ENCODE measurements at regions not wholly inside any gene's neighbourhood (a gene's known extent, or its start where the extent isn't known, plus 50 kb on each side); places are given as distances from the start of the nearest gene placed in this dataset.
"Not testable (repeated sequence)": the region's sequence is repeated elsewhere in the genome, so short reads cannot be mapped to it uniquely, and the experiment has no call there.

- H3K27me3 ChIP-seq (ENCODE audit: control insufficient read depth, insufficient read depth), result no peaks in the 10 kb centered on the region
- intact Hi-C loops (cut with DNase I), result no loop called here
- no peak for ATAC-seq
- DNase-seq, result no peak
- H3K4me1 ChIP-seq (ENCODE audit: control insufficient read depth, insufficient read depth, low read length), result no peaks in the 10 kb centered on the region
- no peaks in the 10 kb centered on the region for H3K9me3 ChIP-seq (ENCODE audit: control insufficient read depth, low read length)
- WGBS, result 95% methylated on average over 1 of the region's 1 CpG
- no peak overlapping the region for H3K27ac ChIP-seq (ENCODE audit: low read length)
- no peak overlapping the region for H3K4me3 ChIP-seq (ENCODE audit: low read length)
Measured at GRCh38 chr2:187783446-187783845, 229.2 kb upstream of the TFPI start.

GRCh38 chr2:187784138-187784537 is 229.9 kb upstream of the TFPI start:
- H3K9me3 ChIP-seq (ENCODE audit: control insufficient read depth, low read length); H3K4me3 ChIP-seq (ENCODE audit: low read length); ATAC-seq; H3K27me3 ChIP-seq (ENCODE audit: control insufficient read depth, insufficient read depth); intact Hi-C loops (cut with DNase I); DNase-seq; H3K4me1 ChIP-seq (ENCODE audit: control insufficient read depth, insufficient read depth, low read length); H3K27ac ChIP-seq (ENCODE audit: low read length): not testable (repeated sequence)
- WGBS, result 61% methylated on average over 3 of the region's 3 CpGs

- Histone ChIP-seq H3K27ac (ENCODE audit: low read length) (no peak overlapping the region), H3K27me3 (ENCODE audit: control insufficient read depth, insufficient read depth) (no peaks in the 10 kb centered on the region), H3K4me1 (ENCODE audit: control insufficient read depth, insufficient read depth, low read length) (no peaks in the 10 kb centered on the region), H3K9me3 (ENCODE audit: control insufficient read depth, low read length) (no peaks in the 10 kb centered on the region), H3K4me3 (ENCODE audit: low read length) (no peak overlapping the region)
- 80% methylated on average over 5 of the region's 5 CpGs for WGBS
- ATAC-seq, result no peak
- intact Hi-C loops (cut with DNase I), result no loop called here
- no peak for DNase-seq
Measured at GRCh38 chr2:187799601-187800000, 245.4 kb upstream of the TFPI start.

GRCh38 chr2:187803816-187804215 is 249.6 kb upstream of the TFPI start:
- WGBS, result 66% methylated on average over 4 of the region's 4 CpGs
- no peaks in the 10 kb centered on the region for H3K4me1 ChIP-seq (ENCODE audit: control insufficient read depth, insufficient read depth, low read length)
- H3K9me3 ChIP-seq (ENCODE audit: control insufficient read depth, low read length), result no peaks in the 10 kb centered on the region

GRCh38 chr2:187815113-187815512 is 260.9 kb upstream of the TFPI start:
- 73% methylated on average over 3 of the region's 3 CpGs for WGBS
- no peaks in the 10 kb centered on the region for H3K9me3 ChIP-seq (ENCODE audit: control insufficient read depth, low read length)
- intact Hi-C loops (cut with DNase I), result no loop called here
- no peaks in the 10 kb centered on the region for H3K27me3 ChIP-seq (ENCODE audit: control insufficient read depth, insufficient read depth)
- H3K4me3 ChIP-seq (ENCODE audit: low read length), result no peak overlapping the region
- H3K4me1 ChIP-seq (ENCODE audit: control insufficient read depth, insufficient read depth, low read length), result no peaks in the 10 kb centered on the region
- ATAC-seq, result no peak
- no peak overlapping the region for H3K27ac ChIP-seq (ENCODE audit: low read length)
- DNase-seq, result no peak

More at GRCh38 chr2:187803816-187804215, 249.6 kb upstream of the TFPI start:
- intact Hi-C loops (cut with DNase I), result no loop called here
- Histone ChIP-seq H3K27ac (ENCODE audit: low read length) (no peak overlapping the region), H3K4me3 (ENCODE audit: low read length) (no peak overlapping the region), H3K27me3 (ENCODE audit: control insufficient read depth, insufficient read depth) (no peaks in the 10 kb centered on the region)
- ATAC-seq, result no peak
- DNase-seq, result no peak

- DNase-seq, result no peak
- intact Hi-C loops (cut with DNase I), result no loop called here
- H3K27ac ChIP-seq (ENCODE audit: low read length), result no peak overlapping the region
- no peaks in the 10 kb centered on the region for H3K4me1 ChIP-seq (ENCODE audit: control insufficient read depth, insufficient read depth, low read length)
- H3K27me3 ChIP-seq (ENCODE audit: control insufficient read depth, insufficient read depth), result no peaks in the 10 kb centered on the region
- 92% methylated on average over 1 of the region's 1 CpG for WGBS
- no peak overlapping the region for H3K4me3 ChIP-seq (ENCODE audit: low read length)
- ATAC-seq, result no peak
- H3K9me3 ChIP-seq (ENCODE audit: control insufficient read depth, low read length), result no peaks in the 10 kb centered on the region
Measured at GRCh38 chr2:187819624-187820023, 265.4 kb upstream of the TFPI start.

GRCh38 chr2:187825108-187825507 is 270.9 kb upstream of the TFPI start:
- Histone ChIP-seq H3K9me3 (ENCODE audit: control insufficient read depth, low read length) (no peaks in the 10 kb centered on the region), H3K27ac (ENCODE audit: low read length) (no peak overlapping the region), H3K27me3 (ENCODE audit: control insufficient read depth, insufficient read depth) (no peaks in the 10 kb centered on the region), H3K4me3 (ENCODE audit: low read length) (no peak overlapping the region), H3K4me1 (ENCODE audit: control insufficient read depth, insufficient read depth, low read length) (no peaks in the 10 kb centered on the region)
- 91% methylated on average over 12 of the region's 12 CpGs for WGBS
- intact Hi-C loops (cut with DNase I), result no loop called here
- DNase-seq (no peak), ATAC-seq (no peak)

GRCh38 chr2:187826023-187826422 is 271.8 kb upstream of the TFPI start:
- Histone ChIP-seq H3K27ac (ENCODE audit: low read length) (no peak overlapping the region), H3K27me3 (ENCODE audit: control insufficient read depth, insufficient read depth) (no peaks in the 10 kb centered on the region), H3K4me1 (ENCODE audit: control insufficient read depth, insufficient read depth, low read length) (no peaks in the 10 kb centered on the region), H3K4me3 (ENCODE audit: low read length) (no peak overlapping the region), H3K9me3 (ENCODE audit: control insufficient read depth, low read length) (no peaks in the 10 kb centered on the region)
- DNase-seq (no peak), ATAC-seq (no peak)
- WGBS, result 51% methylated on average over 2 of the region's 2 CpGs
- intact Hi-C loops (cut with DNase I), result no loop called here

- ATAC-seq (no peak), DNase-seq (no peak)
- Histone ChIP-seq H3K4me1 (ENCODE audit: control insufficient read depth, insufficient read depth, low read length) (no peaks in the 10 kb centered on the region), H3K27me3 (ENCODE audit: control insufficient read depth, insufficient read depth) (no peaks in the 10 kb centered on the region), H3K27ac (ENCODE audit: low read length) (no peak overlapping the region), H3K9me3 (ENCODE audit: control insufficient read depth, low read length) (no peaks in the 10 kb centered on the region), H3K4me3 (ENCODE audit: low read length) (no peak overlapping the region)
- intact Hi-C loops (cut with DNase I), result no loop called here
- 95% methylated on average over 5 of the region's 5 CpGs for WGBS
Measured at GRCh38 chr2:187834787-187835186, 280.6 kb upstream of the TFPI start.

- intact Hi-C loops (cut with DNase I), result no loop called here
Measured at GRCh38 chr2:187838690-187839089, 284.5 kb upstream of the TFPI start.

GRCh38 chr2:187842315-187842714 is 288.1 kb upstream of the TFPI start:
- ATAC-seq (no peak), DNase-seq (no peak)
- intact Hi-C loops (cut with DNase I), result loop anchor here in 2 of 4 donors (10.0 kb wide), 2 partner anchors 258 to 338 kb away; no protein-coding TSS in a partner anchor
- H3K4me1 ChIP-seq (ENCODE audit: control insufficient read depth, insufficient read depth, low read length), result no peaks in the 10 kb centered on the region
- no peak overlapping the region for H3K27ac ChIP-seq (ENCODE audit: low read length)
- no peaks in the 10 kb centered on the region for H3K27me3 ChIP-seq (ENCODE audit: control insufficient read depth, insufficient read depth)
- H3K9me3 ChIP-seq (ENCODE audit: control insufficient read depth, low read length), result no peaks in the 10 kb centered on the region
- H3K4me3 ChIP-seq (ENCODE audit: low read length), result no peak overlapping the region
- WGBS, result 95% methylated on average over 4 of the region's 4 CpGs

More at GRCh38 chr2:187838690-187839089, 284.5 kb upstream of the TFPI start:
- WGBS, result 81% methylated on average over 1 of the region's 1 CpG
- no peaks in the 10 kb centered on the region for H3K9me3 ChIP-seq (ENCODE audit: control insufficient read depth, low read length)
- H3K27ac ChIP-seq (ENCODE audit: low read length), result no peak overlapping the region
- ATAC-seq (no peak), DNase-seq (no peak)
- no peak overlapping the region for H3K4me3 ChIP-seq (ENCODE audit: low read length)
- no peaks in the 10 kb centered on the region for H3K4me1 ChIP-seq (ENCODE audit: control insufficient read depth, insufficient read depth, low read length)
- no peaks in the 10 kb centered on the region for H3K27me3 ChIP-seq (ENCODE audit: control insufficient read depth, insufficient read depth)

Measured in right cardiac atrium (tissue), 5 donors.